H9 (cell line): ENCODE measurements at regions not wholly inside any gene's neighbourhood (a gene's known extent, or its start where the extent isn't known, plus 50 kb on each side); places are given as distances from the start of the nearest gene placed in this dataset.

Experiments used
- DNase-seq: peaks from one replicate; pipeline ENCODE4 v3.0.0-alpha.2; 2017
- H2AFZ ChIP-seq: one replicate; pipeline ENCODE4 v1.6.1; 2013; ENCODE audit warnings: mild to moderate bottlenecking, low read length, control low read depth, moderate library complexity
- H2AK5ac ChIP-seq: 2 replicates; pipeline ENCODE4 v1.6.1; 2013; ENCODE audit warnings: low read length, control low read depth, mixed read lengths; ENCODE audit not compliant: insufficient read length
- H2BK120ac ChIP-seq: one replicate; pipeline ENCODE4 v1.6.1; 2013; ENCODE audit warnings: low read depth, mild to moderate bottlenecking, low read length, control low read depth, inconsistent platforms; ENCODE audit not compliant: poor library complexity, severe bottlenecking
- H2BK12ac ChIP-seq: 2 replicates; pipeline ENCODE4 v1.6.1; 2013; ENCODE audit warnings: low read length, control low read depth, mixed read lengths, low read depth; ENCODE audit not compliant: insufficient read length
- H2BK15ac ChIP-seq: 2 replicates; pipeline ENCODE4 v1.6.1; 2013; ENCODE audit warnings: low read depth, low read length, control low read depth
- H2BK20ac ChIP-seq: one replicate; pipeline ENCODE4 v1.6.1; 2013; ENCODE audit warnings: low read depth, mild to moderate bottlenecking, low read length, control low read depth, inconsistent platforms; ENCODE audit not compliant: poor library complexity, severe bottlenecking
- H2BK5ac ChIP-seq: 2 replicates; pipeline ENCODE4 v1.6.1; 2013; ENCODE audit warnings: low read length, control low read depth, mixed read lengths; ENCODE audit not compliant: insufficient read length
- H3K14ac ChIP-seq: 2 replicates; pipeline ENCODE4 v1.6.1; 2013; ENCODE audit warnings: low read length, control low read depth; ENCODE audit not compliant: insufficient read depth
- H3K18ac ChIP-seq: 2 replicates; pipeline ENCODE4 v1.6.1; 2013; ENCODE audit warnings: low read depth, mild to moderate bottlenecking, mixed read lengths, low read length, control low read depth; ENCODE audit not compliant: insufficient read length
- H3K23ac ChIP-seq: 2 replicates; pipeline ENCODE4 v1.6.1; 2013; ENCODE audit warnings: low read length, control low read depth, mixed read lengths, low read depth; ENCODE audit not compliant: insufficient read length
- H3K23me2 ChIP-seq: 2 replicates; pipeline ENCODE4 v1.6.1; 2013; ENCODE audit warnings: low read depth, mild to moderate bottlenecking, mixed read lengths, low read length, control low read depth; ENCODE audit not compliant: insufficient read length, poor library complexity, severe bottlenecking
- H3K27ac ChIP-seq: 2 replicates; pipeline ENCODE4 v1.5.1; 2013; ENCODE audit warnings: low read length, control low read depth, mixed read lengths, low read depth; ENCODE audit not compliant: insufficient read length
- H3K27me3 ChIP-seq: 2 replicates; pipeline ENCODE4 v1.6.1; 2013; ENCODE audit warnings: low read length, control low read depth, inconsistent platforms; ENCODE audit not compliant: insufficient read depth
- H3K4ac ChIP-seq: 2 replicates; pipeline ENCODE4 v1.6.1; 2013; ENCODE audit warnings: low read depth, mild to moderate bottlenecking, control low read depth, inconsistent platforms, low read length, moderate library complexity
- H3K4me1 ChIP-seq: 2 replicates; pipeline ENCODE4 v1.6.1; 2013; ENCODE audit warnings: low read length, control low read depth, inconsistent platforms; ENCODE audit not compliant: insufficient read depth
- H3K4me2 ChIP-seq: 2 replicates; pipeline ENCODE4 v1.6.1; 2013; ENCODE audit warnings: low read length, control low read depth, mixed read lengths; ENCODE audit not compliant: insufficient read length, insufficient read depth
- H3K56ac ChIP-seq: 2 replicates; pipeline ENCODE4 v1.6.1; 2013; ENCODE audit warnings: low read depth, mild to moderate bottlenecking, mixed read lengths, low read length, control low read depth; ENCODE audit not compliant: insufficient read length
- H3K79me1 ChIP-seq: 2 replicates; pipeline ENCODE4 v1.6.1; 2013; ENCODE audit warnings: low read depth, mild to moderate bottlenecking, moderate library complexity, low read length, control low read depth, inconsistent platforms; ENCODE audit not compliant: insufficient read depth, poor library complexity, severe bottlenecking
- H3K79me2 ChIP-seq: 2 replicates; pipeline ENCODE4 v1.6.1; 2013; ENCODE audit warnings: low read length, control low read depth, inconsistent platforms; ENCODE audit not compliant: insufficient read depth
- H3K9ac ChIP-seq: 2 replicates; pipeline ENCODE4 v1.6.1; 2013; ENCODE audit warnings: low read length, control low read depth, mixed read lengths; ENCODE audit not compliant: insufficient read length; ENCODE audit errors: extremely low read depth
- H3K9me3 ChIP-seq: one replicate; pipeline ENCODE4 v1.6.1; 2013; ENCODE audit warnings: low read depth, low read length, inconsistent platforms; ENCODE audit not compliant: control insufficient read depth
- H3T11ph ChIP-seq: one replicate; pipeline ENCODE4 v1.6.1; 2013; ENCODE audit warnings: mild to moderate bottlenecking, low read length, control low read depth, inconsistent platforms
- H4K20me1 ChIP-seq: one replicate; pipeline ENCODE4 v1.6.1; 2013; ENCODE audit not compliant: control insufficient read depth, insufficient read length, insufficient read depth
- H4K5ac ChIP-seq: 2 replicates; pipeline ENCODE4 v1.6.1; 2013; ENCODE audit warnings: low read depth, mild to moderate bottlenecking, mixed read lengths, low read length, control low read depth; ENCODE audit not compliant: insufficient read length
- H4K8ac ChIP-seq: replicated peaks from 2 replicates; pipeline ENCODE4 v1.6.1; 2013; ENCODE audit warnings: low read length, control low read depth, mixed read lengths, low read depth; ENCODE audit not compliant: insufficient read length
- H4K91ac ChIP-seq: 2 replicates; pipeline ENCODE4 v1.6.1; 2013; ENCODE audit warnings: low read depth, mild to moderate bottlenecking, moderate library complexity, mixed read lengths, low read length, control low read depth; ENCODE audit not compliant: insufficient read length
- H3K27ac Mint-ChIP-seq, 3 experiments: 2 replicates in 2 of 3; 3 replicates in 1 of 3; pipeline ENCODE4 v1.8.0; 2020 to 2021; ENCODE audit warnings: mixed read lengths in 3 of 3, mild to moderate bottlenecking in 1 of 3, moderate library complexity in 1 of 3
- H3K27me3 Mint-ChIP-seq: 2 replicates; pipeline ENCODE4 v1.8.0; 2021; ENCODE audit warnings: low read depth, mild to moderate bottlenecking, moderate library complexity, mixed read lengths
- H3K36me3 Mint-ChIP-seq, 3 experiments: 2 replicates in 2 of 3; 3 replicates in 1 of 3; pipeline ENCODE4 v1.8.0; 2020 to 2021; ENCODE audit warnings: low read depth in 3 of 3, mixed read lengths in 3 of 3; ENCODE audit not compliant: insufficient read depth in 1 of 3
- H3K4me1 Mint-ChIP-seq, 2 experiments: 2 replicates each; pipeline ENCODE4 v1.8.0; 2020; ENCODE audit warnings: mixed read lengths in 2 of 2
- H3K4me3 Mint-ChIP-seq, 2 experiments: 2 replicates in 1 of 2; 3 replicates in 1 of 2; pipeline ENCODE4 v1.8.0; 2020 to 2021; ENCODE audit warnings: mild to moderate bottlenecking in 2 of 2, mixed read lengths in 2 of 2, moderate library complexity in 1 of 2
- H3K9me3 Mint-ChIP-seq, 2 experiments: 2 replicates in 1 of 2; 3 replicates in 1 of 2; pipeline ENCODE4 v1.8.0; 2020; ENCODE audit warnings: mild to moderate bottlenecking in 2 of 2, mixed read lengths in 2 of 2, moderate library complexity in 1 of 2
- WGBS: extraction: QIAGEN DNeasy Blood & Tissue Kit; methylation state at CpG from one replicate; pipeline ENCODE4 v1.1.7; 2013; ENCODE audit warnings: missing lambda C conversion rate, low lambda C conversion rate, mixed read lengths; ENCODE audit not compliant: insufficient read length; ENCODE audit errors: extremely low coverage; 5-methylcytosine and 5-hydroxymethylcytosine counted together
- TF ChIP-seq, protein P1 (sequence below): fragments of 200-600 bp; sonication (generic); conservative IDR thresholded peaks from 3 replicates; pipeline ENCODE4 v1.8.0; 2021; ENCODE audit warnings: antibody characterized with exemption, mild to moderate bottlenecking

GRCh38 chr3:177521305-177521704 is 324.0 kb upstream of the TBL1XR1 start:
- H4K5ac ChIP-seq: no peak overlapping the region
- no peak overlapping the region for H3K4ac ChIP-seq
- no peak overlapping the region for H3K18ac ChIP-seq
- H2AFZ ChIP-seq: no peak overlapping the region
- H3K4me2 ChIP-seq: no peak overlapping the region
- no peak overlapping the region for H3K9ac ChIP-seq
- no peak overlapping the region for H4K91ac ChIP-seq
- no peaks in the 10 kb centered on the region for H3K9me3 ChIP-seq
- H4K20me1 ChIP-seq: no peaks in the 10 kb centered on the region
- H3K56ac ChIP-seq: no peak overlapping the region
- H4K8ac ChIP-seq: no peak overlapping the region
- H3K79me1 ChIP-seq: no peaks in the 10 kb centered on the region
- H3K27me3 ChIP-seq: no peaks in the 10 kb centered on the region
- Mint-ChIP-seq H3K9me3 (peaks cover 0 to 3% of the 10 kb centered on the region in 2 experiments; a peak in 1 of 5 replicates), H3K4me1 (peaks cover 13 to 17% of the 10 kb centered on the region in 2 experiments), H3K36me3 (0 out of 7 replicates have a peak, but pooled peaks cover 0 to 4% (median 0%) of the 10 kb centered on the region in 3 experiments), H3K4me3 (no peak overlapping the region), H3K27ac (peak overlapping the region in 1 of 3 experiments; percentile 26; a peak in 2 of 7 replicates), H3K27me3 (peaks cover 3% of the 10 kb centered on the region)
- H3K79me2 ChIP-seq: no peaks in the 10 kb centered on the region
- peaks cover 3% of the 10 kb centered on the region; the same call in 1 of the 2 replicates for H3K4me1 ChIP-seq
- no peak overlapping the region for H2BK5ac ChIP-seq
- no peaks in the 10 kb centered on the region for H3K23me2 ChIP-seq
- no peak overlapping the region for H3K14ac ChIP-seq
- H3T11ph ChIP-seq: no peak overlapping the region
- no CpG with 5 or more reads among the region's 8 CpGs for WGBS
- no peak overlapping the region for H3K23ac ChIP-seq
- no peak overlapping the region for H3K27ac ChIP-seq
- peak; percentile 72 for DNase-seq
- no peak overlapping the region for H2BK120ac ChIP-seq
- no peak overlapping the region for H2AK5ac ChIP-seq
- TF ChIP-seq, protein P1, sequence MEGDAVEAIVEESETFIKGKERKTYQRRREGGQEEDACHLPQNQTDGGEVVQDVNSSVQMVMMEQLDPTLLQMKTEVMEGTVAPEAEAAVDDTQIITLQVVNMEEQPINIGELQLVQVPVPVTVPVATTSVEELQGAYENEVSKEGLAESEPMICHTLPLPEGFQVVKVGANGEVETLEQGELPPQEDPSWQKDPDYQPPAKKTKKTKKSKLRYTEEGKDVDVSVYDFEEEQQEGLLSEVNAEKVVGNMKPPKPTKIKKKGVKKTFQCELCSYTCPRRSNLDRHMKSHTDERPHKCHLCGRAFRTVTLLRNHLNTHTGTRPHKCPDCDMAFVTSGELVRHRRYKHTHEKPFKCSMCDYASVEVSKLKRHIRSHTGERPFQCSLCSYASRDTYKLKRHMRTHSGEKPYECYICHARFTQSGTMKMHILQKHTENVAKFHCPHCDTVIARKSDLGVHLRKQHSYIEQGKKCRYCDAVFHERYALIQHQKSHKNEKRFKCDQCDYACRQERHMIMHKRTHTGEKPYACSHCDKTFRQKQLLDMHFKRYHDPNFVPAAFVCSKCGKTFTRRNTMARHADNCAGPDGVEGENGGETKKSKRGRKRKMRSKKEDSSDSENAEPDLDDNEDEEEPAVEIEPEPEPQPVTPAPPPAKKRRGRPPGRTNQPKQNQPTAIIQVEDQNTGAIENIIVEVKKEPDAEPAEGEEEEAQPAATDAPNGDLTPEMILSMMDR: peak; percentile 65
- no peak overlapping the region for H2BK20ac ChIP-seq
- no peak overlapping the region for H2BK12ac ChIP-seq
- H2BK15ac ChIP-seq: no peak overlapping the region
